ENCODE measurements at regions not wholly inside any gene's neighbourhood (a gene's known extent, or its start where the extent isn't known, plus 50 kb on each side); places are given as distances from the start of the nearest gene placed in this dataset.

GRCh38 chr10:117427356-117427755 is 52.1 kb upstream of the PDZD8 start:
- Histone ChIP-seq H3K27me3 (ENCODE audit: control insufficient read depth in 1 of 2, insufficient read depth in 2 of 2, low read length in 2 of 2) (peaks cover under 1 to 4% of the 10 kb centered on the region in 2 donors), H3K9me3 (ENCODE audit: control insufficient read depth in 2 of 2, low read length in 2 of 2) (peaks cover 0 to 3% of the 10 kb centered on the region in 2 donors), H3K4me1 (ENCODE audit: control insufficient read depth, insufficient read depth, low read length) (no peaks in the 10 kb centered on the region), H3K9ac (ENCODE audit: low read length in 2 of 2) (no peak overlapping the region), H3K4me3 (ENCODE audit: low read length in 2 of 2) (no peak overlapping the region), H3K36me3 (ENCODE audit: control insufficient read depth in 2 of 2, insufficient read depth in 2 of 2, low read length in 2 of 2) (no peaks in the 10 kb centered on the region), H3K27ac (ENCODE audit: low read length) (no peak overlapping the region)

DNA sequence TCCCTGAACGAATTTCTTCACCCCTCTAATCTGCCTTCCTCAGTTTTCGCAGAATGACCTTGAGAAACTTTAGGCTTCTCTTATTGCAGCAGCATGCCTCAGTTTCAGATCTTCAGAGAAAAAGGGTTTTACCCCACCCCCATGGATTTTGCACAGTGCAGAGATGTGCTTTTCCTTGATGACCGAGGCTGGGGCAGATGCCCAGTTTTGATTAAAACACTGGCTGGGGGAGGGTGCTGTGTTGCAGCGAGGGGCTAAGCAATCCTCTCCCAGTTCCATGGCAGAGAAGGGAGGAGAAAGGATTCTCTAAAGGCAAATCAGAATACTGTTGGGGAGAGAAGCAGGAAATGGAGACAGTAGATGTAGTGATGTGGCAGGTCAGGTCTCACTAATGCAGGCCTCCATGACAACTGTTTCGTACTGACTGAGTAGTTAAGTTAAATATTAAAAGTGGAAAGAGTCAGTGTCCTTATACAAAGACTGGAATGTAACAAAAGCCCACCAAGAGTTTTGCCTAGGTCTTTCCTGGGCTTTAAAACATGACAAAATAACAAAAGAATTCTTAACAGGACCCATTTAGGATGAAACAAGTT is 50.8 kb upstream of the PDZD8 start:
- Histone ChIP-seq H3K27ac (ENCODE audit: low read length) (no peak overlapping the region), H3K9ac (ENCODE audit: low read length in 2 of 2) (no peak overlapping the region), H3K4me3 (ENCODE audit: low read length in 2 of 2) (no peak overlapping the region), H3K36me3 (ENCODE audit: control insufficient read depth in 2 of 2, insufficient read depth in 2 of 2, low read length in 2 of 2) (no peaks in the 10 kb centered on the region), H3K27me3 (ENCODE audit: control insufficient read depth in 1 of 2, insufficient read depth in 2 of 2, low read length in 2 of 2) (peaks cover 3% of the 10 kb centered on the region in 2 donors), H3K9me3 (ENCODE audit: control insufficient read depth in 2 of 2, low read length in 2 of 2) (peaks cover 2% of the 10 kb centered on the region in 2 donors), H3K4me1 (ENCODE audit: control insufficient read depth, insufficient read depth, low read length) (no peaks in the 10 kb centered on the region)

DNA sequence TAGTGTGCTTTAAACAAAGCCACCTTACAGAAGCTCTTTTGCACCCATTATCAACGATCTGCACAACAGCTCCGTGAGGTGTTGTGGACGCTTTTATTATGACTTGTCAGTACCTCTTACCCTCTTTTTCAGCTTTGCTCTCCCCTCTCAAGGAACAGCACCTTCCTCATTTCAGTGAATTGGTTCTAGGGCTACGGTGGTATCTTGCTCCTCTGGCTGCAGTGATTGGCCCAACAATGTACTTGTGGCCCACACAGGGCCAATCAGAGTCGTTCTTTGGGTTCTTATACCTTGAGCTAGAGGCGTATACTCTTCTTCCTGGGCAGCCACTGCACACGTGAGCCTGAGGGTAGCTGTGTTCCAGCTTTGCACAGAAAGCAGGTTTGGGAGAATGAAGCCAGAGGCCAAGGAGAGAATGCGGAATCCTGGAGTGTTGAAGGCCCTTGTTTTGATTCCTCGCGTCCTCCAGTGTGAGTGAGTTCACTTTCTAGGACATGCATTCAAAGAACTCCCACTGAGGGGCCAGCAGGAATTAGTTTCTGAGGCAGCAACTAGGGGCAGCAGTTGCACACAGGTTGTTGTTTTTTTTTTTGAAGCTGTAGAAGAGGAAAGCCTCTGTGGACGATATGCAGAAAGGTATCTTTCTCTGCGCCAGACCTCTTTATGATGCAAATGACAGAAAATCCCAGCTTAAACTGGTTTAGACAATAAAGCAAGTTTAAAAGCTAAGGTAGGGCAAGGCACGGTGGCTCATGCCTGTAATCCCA is 49.8 kb upstream of the PDZD8 start:
- Histone ChIP-seq H3K9ac (ENCODE audit: low read length in 2 of 2) (no peak overlapping the region), H3K36me3 (ENCODE audit: control insufficient read depth in 2 of 2, insufficient read depth in 2 of 2, low read length in 2 of 2) (no peaks in the 10 kb centered on the region), H3K4me1 (ENCODE audit: control insufficient read depth, insufficient read depth, low read length) (no peaks in the 10 kb centered on the region), H3K27ac (ENCODE audit: low read length) (no peak overlapping the region), H3K4me3 (ENCODE audit: low read length in 2 of 2) (no peak overlapping the region), H3K27me3 (ENCODE audit: control insufficient read depth in 1 of 2, insufficient read depth in 2 of 2, low read length in 2 of 2) (peaks cover 2 to 4% of the 10 kb centered on the region in 2 donors), H3K9me3 (ENCODE audit: control insufficient read depth in 2 of 2, low read length in 2 of 2) (peaks cover 0 to 8% of the 10 kb centered on the region in 2 donors)

Measured in stomach smooth muscle (tissue), 2 donors.